Breast epithelium (tissue), 4 donors: ENCODE measurements at regions not wholly inside any gene's neighbourhood (a gene's known extent, or its start where the extent isn't known, plus 50 kb on each side); places are given as distances from the start of the nearest gene placed in this dataset.

ENCODE experiments used
- DNase-seq, 2 donors: peaks; one replicate each; pipeline ENCODE4 v3.0.0-alpha.2; 2019; ENCODE audit warnings: low spot score in 2 of 2
- H3K27ac ChIP-seq, 2 donors: fragments of 200-600 bp; sonication (generic) in 1 of 2; one replicate each; pipeline ENCODE4 v1.5.1; 2016 to 2019; ENCODE audit warnings: mild to moderate bottlenecking in 1 of 2
- H3K27me3 ChIP-seq, 2 donors: fragments of 200-600 bp; sonication (generic) in 1 of 2; one replicate each; pipeline versions ENCODE4 v1.5.1 to v1.6.0; 2017 to 2019; ENCODE audit warnings: control low read depth in 1 of 2, mild to moderate bottlenecking in 1 of 2
- H3K36me3 ChIP-seq: fragments of 200-600 bp; one replicate; pipeline ENCODE4 v1.5.1; 2019
- H3K4me1 ChIP-seq, 2 donors: fragments of 200-600 bp; sonication (generic); one replicate each; pipeline ENCODE4 v1.5.1; 2016 to 2019; ENCODE audit warnings: control low read depth in 1 of 2
- H3K4me3 ChIP-seq, 3 donors: fragments of 200-600 bp; sonication (generic); 1 replicate in 2 of 3; 2 replicates in 1 of 3; pipeline ENCODE4 v1.5.1; 2016 to 2019; ENCODE audit warnings: mild to moderate bottlenecking in 3 of 3, moderate library complexity in 2 of 3
- H3K9me3 ChIP-seq, 2 donors: fragments of 200-600 bp; sonication (generic) in 1 of 2; one replicate each; pipeline ENCODE4 v1.5.1; 2016 to 2019; ENCODE audit warnings: control low read depth in 1 of 2
- CTCF ChIP-seq, 3 donors: fragments of 450-650 bp; IDR thresholded peaks; one replicate each; pipeline ENCODE4 v1.5.1; 2016 to 2017; ENCODE audit warnings: antibody characterized with exemption in 3 of 3, mild to moderate bottlenecking in 3 of 3, moderate library complexity in 3 of 3
- POLR2A ChIP-seq: fragments of 450-650 bp; IDR thresholded peaks from one replicate; pipeline ENCODE4 v1.6.1; 2016; ENCODE audit warnings: antibody characterized with exemption, mild to moderate bottlenecking, moderate library complexity
- POLR2AphosphoS5 ChIP-seq, 3 donors: sonication (generic); formaldehyde crosslinking; IDR thresholded peaks; one replicate each; pipeline ENCODE4 v1.6.1; 2017; ENCODE audit warnings: antibody characterized with exemption in 3 of 3
- intact Hi-C: fragments of 100-400 bp; cut with DNase I; formaldehyde crosslinking; loops from one replicate; pipeline ENCODE4 v1.15.1; 2023; ENCODE audit warnings: low total_unique reads

GRCh38 chr12:11578461-11578993, 70.9 kb upstream of the ETV6 start:
- intact Hi-C loops: no loop called here
- peaks cover 0 to 9% of the 10 kb centered on the region in 2 donors for H3K4me1 ChIP-seq
- TF ChIP-seq POLR2A (no peak), CTCF (IDR thresholded peaks at IDR 0.05) (no peak), POLR2AphosphoS5 (IDR thresholded peaks at IDR 0.05) (no peak)
- no peaks in the 10 kb centered on the region for H3K27me3 ChIP-seq
- H3K36me3 ChIP-seq: no peaks in the 10 kb centered on the region
- H3K27ac ChIP-seq: peak overlapping the region in 1 of 2 donors; percentile 78
- no peak overlapping the region for H3K4me3 ChIP-seq
- DNase-seq: no peak
- H3K9me3 ChIP-seq: no peaks in the 10 kb centered on the region

GRCh38 chr12:11580125-11580751, 69.2 kb upstream of the ETV6 start:
- H3K4me3 ChIP-seq: no peak overlapping the region
- no peaks in the 10 kb centered on the region for H3K36me3 ChIP-seq
- no peaks in the 10 kb centered on the region for H3K9me3 ChIP-seq
- TF ChIP-seq POLR2A (no peak), POLR2AphosphoS5 (IDR thresholded peaks at IDR 0.05) (peak in 1 of 3 donors; percentile 58)
- peak overlapping the region; percentile 73 to 78 for H3K27ac ChIP-seq
- intact Hi-C loops: loop anchor here (5.0 kb wide), 1 partner anchor 457 kb away; no protein-coding TSS in a partner anchor
- peaks cover 0 to 9% of the 10 kb centered on the region in 2 donors for H3K4me1 ChIP-seq
- peak in 1 of 2 donors; percentile 83 for DNase-seq
- no peaks in the 10 kb centered on the region for H3K27me3 ChIP-seq

- Histone ChIP-seq H3K36me3 (no peaks in the 10 kb centered on the region), H3K9me3 (no peaks in the 10 kb centered on the region), H3K27me3 (no peaks in the 10 kb centered on the region), H3K4me1 (peaks cover 0 to 9% of the 10 kb centered on the region in 2 donors), H3K4me3 (no peak overlapping the region), H3K27ac (peak overlapping the region in 1 of 2 donors; percentile 78)
- intact Hi-C loops: loop anchor here (5.0 kb wide), 1 partner anchor 456 kb away; no protein-coding TSS in a partner anchor
- TF ChIP-seq CTCF (IDR thresholded peaks at IDR 0.05): peak; percentile 63 to 83 (median 72)
- TF ChIP-seq POLR2A: no peak
- DNase-seq: peak; percentile 37 to 57
Measured at GRCh38 chr12:11581179-11581755, 68.2 kb upstream of the ETV6 start.

- Histone ChIP-seq H3K4me1 (peaks cover 0 to 9% of the 10 kb centered on the region in 2 donors), H3K36me3 (no peaks in the 10 kb centered on the region), H3K27me3 (no peaks in the 10 kb centered on the region), H3K4me3 (no peak overlapping the region), H3K27ac (no peak overlapping the region), H3K9me3 (no peaks in the 10 kb centered on the region)
- intact Hi-C loops: loop anchor here (5.0 kb wide), 1 partner anchor 453 kb away; no protein-coding TSS in a partner anchor
- no peak for DNase-seq
- TF ChIP-seq CTCF (IDR thresholded peaks at IDR 0.05) (no peak), POLR2AphosphoS5 (IDR thresholded peaks at IDR 0.05) (no peak), POLR2A (no peak)
Measured at GRCh38 chr12:11584221-11584855, 65.1 kb upstream of the ETV6 start.

GRCh38 chr12:11592484-11592883, 57.0 kb upstream of the ETV6 start:
- intact Hi-C loops: no loop called here
- Histone ChIP-seq H3K27me3 (no peaks in the 10 kb centered on the region), H3K9me3 (no peaks in the 10 kb centered on the region), H3K4me1 (no peaks in the 10 kb centered on the region), H3K27ac (no peak overlapping the region), H3K4me3 (no peak overlapping the region), H3K36me3 (no peaks in the 10 kb centered on the region)
- no peak for DNase-seq
- TF ChIP-seq CTCF (IDR thresholded peaks at IDR 0.05) (no peak), POLR2AphosphoS5 (IDR thresholded peaks at IDR 0.05) (no peak), POLR2A (no peak)
